ENCODE measurements at regions not wholly inside any gene's neighbourhood (a gene's known extent, or its start where the extent isn't known, plus 50 kb on each side); places are given as distances from the start of the nearest gene placed in this dataset.
"Not testable (repeated sequence)": the region's sequence is repeated elsewhere in the genome, so short reads cannot be mapped to it uniquely, and the experiment has no call there.

GRCh38 chr18:1133541-1133940 is 228.9 kb downstream of the ADCYAP1 start:
- DNase-seq (ENCODE audit: low spot score): no peak

GRCh38 chr18:1147730-1148129 is 243.1 kb downstream of the ADCYAP1 start:
- DNase-seq (ENCODE audit: low spot score): no peak

- no peak for DNase-seq (ENCODE audit: low spot score)
These were observed 245.0 kb downstream of the ADCYAP1 start for GRCh38 chr18:1149709-1150108.

GRCh38 chr18:1150344-1150743 is 245.7 kb downstream of the ADCYAP1 start:
- DNase-seq (ENCODE audit: low spot score): no peak

GRCh38 chr18:1152958-1153357 is 248.3 kb downstream of the ADCYAP1 start:
- DNase-seq (ENCODE audit: low spot score): not testable (repeated sequence)

GRCh38 chr18:1173593-1173992 is 268.9 kb downstream of the ADCYAP1 start:
- no peak for DNase-seq (ENCODE audit: low spot score)

- no peak for DNase-seq (ENCODE audit: low spot score)
These were observed 272.6 kb downstream of the ADCYAP1 start for GRCh38 chr18:1177232-1177631.

GRCh38 chr18:1191341-1191740 is 286.7 kb downstream of the ADCYAP1 start:
- no peak for DNase-seq (ENCODE audit: low spot score)

- no peak for DNase-seq (ENCODE audit: low spot score)
These were observed 308.5 kb downstream of the ADCYAP1 start for GRCh38 chr18:1213126-1213525.

- no peak for DNase-seq (ENCODE audit: low spot score)
These were observed 318.2 kb downstream of the ADCYAP1 start for GRCh38 chr18:1222880-1223279.

- no peak for DNase-seq (ENCODE audit: low spot score)
These were observed 322.4 kb downstream of the ADCYAP1 start for GRCh38 chr18:1227025-1227424.

- no peak for DNase-seq (ENCODE audit: low spot score)
These were observed 325.0 kb downstream of the ADCYAP1 start for GRCh38 chr18:1229634-1230033.

GRCh38 chr18:1232867-1233266 is 328.2 kb downstream of the ADCYAP1 start:
- DNase-seq (ENCODE audit: low spot score): no peak

- DNase-seq (ENCODE audit: low spot score): no peak
These were observed 336.0 kb downstream of the ADCYAP1 start for GRCh38 chr18:1240701-1241100.

- DNase-seq (ENCODE audit: low spot score): no peak
These were observed 339.9 kb downstream of the ADCYAP1 start for GRCh38 chr18:1244397-1245122.

GRCh38 chr18:1246827-1247226 is 342.2 kb downstream of the ADCYAP1 start:
- DNase-seq (ENCODE audit: low spot score): no peak

- DNase-seq (ENCODE audit: low spot score): no peak
These were observed 347.9 kb downstream of the ADCYAP1 start for GRCh38 chr18:1252534-1252933.

- no peak for DNase-seq (ENCODE audit: low spot score)
These were observed 348.3 kb downstream of the ADCYAP1 start for GRCh38 chr18:1252936-1253335.

- DNase-seq (ENCODE audit: low spot score): no peak
These were observed 349.2 kb downstream of the ADCYAP1 start for GRCh38 chr18:1253827-1254226.

GRCh38 chr18:1261054-1261453 is 356.4 kb downstream of the ADCYAP1 start:
- no peak for DNase-seq (ENCODE audit: low spot score)

GRCh38 chr18:1267021-1267420 is 362.4 kb downstream of the ADCYAP1 start:
- no peak for DNase-seq (ENCODE audit: low spot score)

GRCh38 chr18:1270081-1270480 is 365.4 kb downstream of the ADCYAP1 start:
- DNase-seq (ENCODE audit: low spot score): no peak

- DNase-seq (ENCODE audit: low spot score): no peak
These were observed 368.8 kb downstream of the ADCYAP1 start for GRCh38 chr18:1273469-1273868.

GRCh38 chr18:1292167-1292566 is 387.5 kb downstream of the ADCYAP1 start:
- no peak for DNase-seq (ENCODE audit: low spot score)
